ENCODE measurements at regions not wholly inside any gene's neighbourhood (a gene's known extent, or its start where the extent isn't known, plus 50 kb on each side); places are given as distances from the start of the nearest gene placed in this dataset.
A peak's percentile ranks its signal among the peaks of the same experiment; 100 is the strongest.

- peaks cover 2% of the 10 kb centered on the region for H4K20me1 ChIP-seq (ENCODE audit: insufficient read depth, low read length)
- no peak overlapping the region for H3K9ac ChIP-seq (ENCODE audit: low read depth, low read length)
- H3K4me1 ChIP-seq (ENCODE audit: insufficient read depth, low read length): no peaks in the 10 kb centered on the region
- H3K27ac ChIP-seq (ENCODE audit: low read length): no peak overlapping the region
- H2AFZ ChIP-seq (ENCODE audit: low read depth, low read length): no peak overlapping the region
- H3K9me3 ChIP-seq (ENCODE audit: insufficient read depth, low read length, severe bottlenecking): no peaks in the 10 kb centered on the region
- H3K27me3 ChIP-seq (ENCODE audit: insufficient read depth, low read length, poor library complexity): no peaks in the 10 kb centered on the region
- no peak for TF ChIP-seq EZH2 (IDR thresholded peaks at IDR 0.05; ENCODE audit: borderline replicate concordance, low read depth, low read length, severe bottlenecking)
- TF ChIP-seq, protein P1, sequence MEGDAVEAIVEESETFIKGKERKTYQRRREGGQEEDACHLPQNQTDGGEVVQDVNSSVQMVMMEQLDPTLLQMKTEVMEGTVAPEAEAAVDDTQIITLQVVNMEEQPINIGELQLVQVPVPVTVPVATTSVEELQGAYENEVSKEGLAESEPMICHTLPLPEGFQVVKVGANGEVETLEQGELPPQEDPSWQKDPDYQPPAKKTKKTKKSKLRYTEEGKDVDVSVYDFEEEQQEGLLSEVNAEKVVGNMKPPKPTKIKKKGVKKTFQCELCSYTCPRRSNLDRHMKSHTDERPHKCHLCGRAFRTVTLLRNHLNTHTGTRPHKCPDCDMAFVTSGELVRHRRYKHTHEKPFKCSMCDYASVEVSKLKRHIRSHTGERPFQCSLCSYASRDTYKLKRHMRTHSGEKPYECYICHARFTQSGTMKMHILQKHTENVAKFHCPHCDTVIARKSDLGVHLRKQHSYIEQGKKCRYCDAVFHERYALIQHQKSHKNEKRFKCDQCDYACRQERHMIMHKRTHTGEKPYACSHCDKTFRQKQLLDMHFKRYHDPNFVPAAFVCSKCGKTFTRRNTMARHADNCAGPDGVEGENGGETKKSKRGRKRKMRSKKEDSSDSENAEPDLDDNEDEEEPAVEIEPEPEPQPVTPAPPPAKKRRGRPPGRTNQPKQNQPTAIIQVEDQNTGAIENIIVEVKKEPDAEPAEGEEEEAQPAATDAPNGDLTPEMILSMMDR (IDR thresholded peaks at IDR 0.05; ENCODE audit: borderline replicate concordance, extremely low read depth, low read length, poor library complexity, severe bottlenecking): no peak
- H3K4me2 ChIP-seq (ENCODE audit: insufficient read depth, low read length): no peak overlapping the region
- no peak overlapping the region for H3K4me3 ChIP-seq (ENCODE audit: low read depth in 1 of 2, low read length in 2 of 2)
- H3K79me2 ChIP-seq (ENCODE audit: insufficient read depth, low read length): no peaks in the 10 kb centered on the region
- no peak for ATAC-seq (ENCODE audit: insufficient read depth, low read depth)
- no peaks in the 10 kb centered on the region for H3K36me3 ChIP-seq (ENCODE audit: insufficient read depth, low read length)
- no peak for DNase-seq
Measured at GRCh38 chr17:36702636-36703035, 101.3 kb downstream of the MRM1 start.

DNA sequence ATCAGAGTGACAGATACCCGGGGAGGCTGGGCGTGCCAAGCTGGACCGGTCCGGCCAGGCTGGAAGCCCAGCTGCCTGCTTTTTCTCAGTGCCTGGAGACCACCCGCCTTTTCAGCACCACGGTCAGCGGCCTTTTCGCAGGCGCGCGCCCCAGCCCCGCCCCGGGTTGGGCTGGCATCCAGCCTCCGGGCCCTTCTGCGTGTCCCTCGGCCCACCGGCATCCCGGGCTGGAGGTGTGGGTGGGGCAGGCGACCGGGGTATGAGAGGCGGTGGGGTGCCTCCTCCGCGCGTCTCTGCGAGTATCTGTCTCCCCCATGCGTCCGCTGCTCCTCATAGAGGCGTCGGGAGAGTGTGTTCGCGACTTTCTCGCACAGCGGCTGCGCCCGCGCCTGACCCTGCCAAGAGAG is 102.5 kb downstream of the MRM1 start:
- no peaks in the 10 kb centered on the region for H3K27me3 ChIP-seq (ENCODE audit: insufficient read depth, low read length, poor library complexity)

GRCh38 chr17:36705283-36705795 is 104.0 kb downstream of the MRM1 start:
- no peaks in the 10 kb centered on the region for H3K27me3 ChIP-seq (ENCODE audit: insufficient read depth, low read length, poor library complexity)
- H3K79me2 ChIP-seq (ENCODE audit: insufficient read depth, low read length): no peaks in the 10 kb centered on the region
- H3K27ac ChIP-seq (ENCODE audit: low read length): no peak overlapping the region
- H3K9me3 ChIP-seq (ENCODE audit: insufficient read depth, low read length, severe bottlenecking): no peaks in the 10 kb centered on the region
- H3K4me3 ChIP-seq (ENCODE audit: low read depth in 1 of 2, low read length in 2 of 2): no peak overlapping the region
- peaks cover 2% of the 10 kb centered on the region; the same call in 1 of the 2 replicates for H4K20me1 ChIP-seq (ENCODE audit: insufficient read depth, low read length)
- TF ChIP-seq, protein P1 (IDR thresholded peaks at IDR 0.05; ENCODE audit: borderline replicate concordance, extremely low read depth, low read length, poor library complexity, severe bottlenecking): no peak
- TF ChIP-seq EZH2 (IDR thresholded peaks at IDR 0.05; ENCODE audit: borderline replicate concordance, low read depth, low read length, severe bottlenecking): no peak
- DNase-seq (no peak), ATAC-seq (ENCODE audit: insufficient read depth, low read depth) (no peak)
- no peaks in the 10 kb centered on the region for H3K4me1 ChIP-seq (ENCODE audit: insufficient read depth, low read length)
- no peaks in the 10 kb centered on the region for H3K36me3 ChIP-seq (ENCODE audit: insufficient read depth, low read length)
- no peak overlapping the region for H3K4me2 ChIP-seq (ENCODE audit: insufficient read depth, low read length)
- no peak overlapping the region for H3K9ac ChIP-seq (ENCODE audit: low read depth, low read length)
- H2AFZ ChIP-seq (ENCODE audit: low read depth, low read length): no peak overlapping the region

More for the DNA sequence above, 102.5 kb downstream of the MRM1 start:
- ATAC-seq (ENCODE audit: insufficient read depth, low read depth) (peak; percentile 82), DNase-seq (peak; percentile 61)
- Histone ChIP-seq H3K9me3 (ENCODE audit: insufficient read depth, low read length, severe bottlenecking) (no peaks in the 10 kb centered on the region), H3K4me3 (ENCODE audit: low read depth in 1 of 2, low read length in 2 of 2) (no peak overlapping the region), H3K4me2 (ENCODE audit: insufficient read depth, low read length) (no peak overlapping the region), H3K79me2 (ENCODE audit: insufficient read depth, low read length) (no peaks in the 10 kb centered on the region), H3K27ac (ENCODE audit: low read length) (no peak overlapping the region), H3K4me1 (ENCODE audit: insufficient read depth, low read length) (no peaks in the 10 kb centered on the region), H4K20me1 (ENCODE audit: insufficient read depth, low read length) (peaks cover 2% of the 10 kb centered on the region; the same call in 1 of the 2 replicates), H3K36me3 (ENCODE audit: insufficient read depth, low read length) (no peaks in the 10 kb centered on the region), H2AFZ (ENCODE audit: low read depth, low read length) (no peak overlapping the region), H3K9ac (ENCODE audit: low read depth, low read length) (no peak overlapping the region)
- TF ChIP-seq, protein P1 (IDR thresholded peaks at IDR 0.05; ENCODE audit: borderline replicate concordance, extremely low read depth, low read length, poor library complexity, severe bottlenecking): no peak
- TF ChIP-seq EZH2 (IDR thresholded peaks at IDR 0.05; ENCODE audit: borderline replicate concordance, low read depth, low read length, severe bottlenecking): no peak

Data from DND-41 (cell line).